ENCODE measurements at regions not wholly inside any gene's neighbourhood (a gene's known extent, or its start where the extent isn't known, plus 50 kb on each side); places are given as distances from the start of the nearest gene placed in this dataset.

- intact Hi-C loops (cut with DNase I) = no loop called here
- TF ChIP-seq POLR2A (IDR thresholded peaks at IDR 0.05) (no peak), CTCF (IDR thresholded peaks at IDR 0.05) (no peak)
- H3K27ac ChIP-seq = no peak overlapping the region
- H3K36me3 ChIP-seq = no peaks in the 10 kb centered on the region
- H3K27me3 ChIP-seq = no peaks in the 10 kb centered on the region
- DNase-seq (no peak), ATAC-seq (no peak)
- no peak overlapping the region for H3K4me3 ChIP-seq
- 68 to 75% (median 73%) methylated on average over 2 of the region's 2 CpGs for WGBS, 4 donors
- no peaks in the 10 kb centered on the region for H3K4me1 ChIP-seq
- peaks cover 0 to 15% (median 0%) of the 10 kb centered on the region in 12 donors for H3K9me3 ChIP-seq
Measured at GRCh38 chr2:188820576-188820975, 153.6 kb upstream of the COL3A1 start.

- Histone ChIP-seq H3K9me3 (peaks cover 0 to 15% (median 0%) of the 10 kb centered on the region in 12 donors), H3K27me3 (no peaks in the 10 kb centered on the region), H3K4me3 (no peak overlapping the region), H3K27ac (no peak overlapping the region), H3K4me1 (no peaks in the 10 kb centered on the region), H3K36me3 (no peaks in the 10 kb centered on the region)
- 39 to 68% (median 43%) methylated on average over 2 of the region's 2 CpGs for WGBS, 4 donors
- ATAC-seq (no peak), DNase-seq (no peak)
- intact Hi-C loops (cut with DNase I) = no loop called here
- TF ChIP-seq POLR2A (IDR thresholded peaks at IDR 0.05) (no peak), CTCF (IDR thresholded peaks at IDR 0.05) (no peak)
Measured at GRCh38 chr2:188824125-188824524, 150.0 kb upstream of the COL3A1 start.

- H3K27me3 ChIP-seq = no peaks in the 10 kb centered on the region
- H3K4me3 ChIP-seq = no peak overlapping the region
- DNase-seq = no peak
Measured at GRCh38 chr2:188833331-188833730, 140.8 kb upstream of the COL3A1 start.

GRCh38 chr2:188833799-188834198, 140.4 kb upstream of the COL3A1 start:
- ATAC-seq (no peak), DNase-seq (no peak)
- peaks cover 0 to 32% (median 14%) of the 10 kb centered on the region in 12 donors for H3K9me3 ChIP-seq
- TF ChIP-seq POLR2A (IDR thresholded peaks at IDR 0.05) (no peak), CTCF (IDR thresholded peaks at IDR 0.05) (no peak)
- H3K4me1 ChIP-seq = no peaks in the 10 kb centered on the region
- no peaks in the 10 kb centered on the region for H3K27me3 ChIP-seq
- intact Hi-C loops (cut with DNase I) = no loop called here
- no peaks in the 10 kb centered on the region for H3K36me3 ChIP-seq
- H3K4me3 ChIP-seq = no peak overlapping the region
- no peak overlapping the region for H3K27ac ChIP-seq

More at GRCh38 chr2:188833331-188833730, 140.8 kb upstream of the COL3A1 start:
- Histone ChIP-seq H3K36me3 (no peaks in the 10 kb centered on the region), H3K9me3 (peaks cover 0 to 27% (median 12%) of the 10 kb centered on the region in 12 donors), H3K27ac (no peak overlapping the region), H3K4me1 (no peaks in the 10 kb centered on the region)
- intact Hi-C loops (cut with DNase I) = no loop called here
- TF ChIP-seq CTCF (IDR thresholded peaks at IDR 0.05) (no peak), POLR2A (IDR thresholded peaks at IDR 0.05) (no peak)
- ATAC-seq = no peak

Measured in heart left ventricle (tissue), 16 donors.